Muscle layer of duodenum (tissue), 2 donors: ENCODE measurements at regions not wholly inside any gene's neighbourhood (a gene's known extent, or its start where the extent isn't known, plus 50 kb on each side); places are given as distances from the start of the nearest gene placed in this dataset.

Experiments used
- H3K27ac ChIP-seq: one replicate; pipeline ENCODE4 v1.7.0; 2013; ENCODE audit warnings: mild to moderate bottlenecking, low read length
- H3K27me3 ChIP-seq: one replicate; pipeline ENCODE4 v1.7.0; 2013; ENCODE audit warnings: low read depth, mild to moderate bottlenecking, control low read depth, low read length
- H3K36me3 ChIP-seq, 2 donors: one replicate each; pipeline ENCODE4 v1.7.0; 2013; ENCODE audit warnings: low read length in 2 of 2, control low read depth in 1 of 2, mild to moderate bottlenecking in 1 of 2; ENCODE audit not compliant: insufficient read depth in 2 of 2, control insufficient read depth in 1 of 2
- H3K4me1 ChIP-seq, 2 donors: one replicate each; pipeline ENCODE4 v1.7.0; 2013; ENCODE audit warnings: low read length in 2 of 2, mild to moderate bottlenecking in 2 of 2, control low read depth in 1 of 2, moderate library complexity in 1 of 2; ENCODE audit not compliant: insufficient read depth in 2 of 2, control insufficient read depth in 1 of 2
- H3K4me3 ChIP-seq, 2 donors: one replicate each; pipeline ENCODE4 v1.7.0; 2013; ENCODE audit warnings: low read length in 2 of 2, low read depth in 1 of 2, mild to moderate bottlenecking in 1 of 2
- H3K9me3 ChIP-seq, 2 donors: one replicate each; pipeline ENCODE4 v1.7.0; 2013; ENCODE audit warnings: low read length in 2 of 2, control low read depth in 1 of 2, mild to moderate bottlenecking in 1 of 2; ENCODE audit not compliant: control insufficient read depth in 1 of 2
- donor health status: healthy.

DNA sequence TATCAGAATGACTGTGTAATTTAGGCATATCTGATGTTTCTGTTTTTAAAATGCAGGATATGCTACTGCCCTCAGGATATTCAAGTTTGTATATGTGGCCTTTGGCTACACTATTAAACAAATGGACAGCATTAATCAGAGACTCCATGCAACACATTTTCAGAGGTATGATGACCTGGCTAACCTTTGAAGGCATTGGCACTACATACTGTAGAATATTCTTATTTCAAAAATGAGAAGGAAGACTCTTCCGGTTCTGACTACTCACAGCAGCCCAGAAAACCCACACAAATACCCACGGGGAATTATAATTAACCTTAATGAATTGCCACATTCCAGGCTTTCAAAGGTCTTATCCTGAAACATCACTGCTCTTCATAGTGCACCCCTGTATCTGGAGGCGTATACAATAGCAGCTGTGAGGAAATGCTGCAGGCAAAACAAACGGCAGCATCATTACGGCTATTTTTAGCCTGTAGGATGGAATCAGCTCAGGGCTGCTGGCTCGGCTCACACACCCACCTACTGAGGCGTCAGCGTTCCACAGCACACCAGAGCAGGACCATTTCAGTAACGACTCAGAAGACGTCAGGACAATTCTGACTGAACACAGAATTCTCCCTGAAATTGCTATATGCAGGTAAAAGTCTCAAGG is 648.5 kb downstream of the RPS29 start:
- H3K36me3 ChIP-seq, result no peaks in the 10 kb centered on the region
- no peaks in the 10 kb centered on the region for H3K27me3 ChIP-seq
- no peaks in the 10 kb centered on the region for H3K4me1 ChIP-seq
- no peak overlapping the region for H3K27ac ChIP-seq
- H3K4me3 ChIP-seq, result no peak overlapping the region
- no peaks in the 10 kb centered on the region for H3K9me3 ChIP-seq

DNA sequence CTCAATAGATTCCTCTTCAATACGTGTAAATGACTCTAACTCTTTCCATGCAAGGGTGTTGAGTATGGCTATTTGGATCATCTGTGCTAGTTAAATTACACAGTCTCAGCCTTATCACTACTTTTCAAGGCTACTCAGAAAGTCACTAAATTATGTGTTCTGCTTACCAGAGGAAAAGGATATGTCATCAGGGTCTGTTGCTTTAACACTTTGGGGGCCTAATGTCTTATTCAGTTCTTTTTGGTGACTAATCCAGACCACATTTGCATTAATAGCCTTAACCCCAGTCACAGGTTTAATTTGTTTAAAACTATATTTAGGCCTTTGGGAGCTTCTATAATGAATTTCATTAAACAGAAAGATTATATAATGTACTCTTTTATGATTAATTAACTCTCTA is 649.3 kb downstream of the RPS29 start:
- Histone ChIP-seq H3K27me3 (no peaks in the 10 kb centered on the region), H3K9me3 (no peaks in the 10 kb centered on the region), H3K4me3 (no peak overlapping the region)

DNA sequence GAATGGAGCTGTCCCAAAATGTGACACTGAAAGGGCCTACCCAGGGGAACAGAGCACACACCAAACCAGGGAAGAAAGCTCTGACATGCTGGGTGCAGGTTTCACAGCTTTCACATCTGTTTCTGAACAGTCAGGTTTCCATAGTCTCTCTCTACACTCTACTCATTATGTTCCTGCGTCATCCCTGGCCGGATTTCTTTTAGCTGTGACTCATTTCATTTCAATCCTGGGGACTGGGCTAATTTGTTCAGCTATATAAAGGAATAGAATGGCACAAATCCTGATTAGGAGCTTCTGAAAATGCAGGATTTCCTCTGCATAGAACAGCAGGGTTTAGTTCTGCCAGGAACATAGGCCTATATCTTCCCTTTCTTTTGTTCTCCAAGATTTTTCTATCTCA is 649.8 kb downstream of the RPS29 start:
- H3K9me3 ChIP-seq, result no peaks in the 10 kb centered on the region
- H3K27ac ChIP-seq, result no peak overlapping the region
- H3K4me1 ChIP-seq, result no peaks in the 10 kb centered on the region
- no peaks in the 10 kb centered on the region for H3K36me3 ChIP-seq
- H3K27me3 ChIP-seq, result no peaks in the 10 kb centered on the region
- no peak overlapping the region for H3K4me3 ChIP-seq

More for the DNA sequence above, 649.3 kb downstream of the RPS29 start:
- Histone ChIP-seq H3K4me1 (no peaks in the 10 kb centered on the region), H3K36me3 (no peaks in the 10 kb centered on the region), H3K27ac (no peak overlapping the region)

DNA sequence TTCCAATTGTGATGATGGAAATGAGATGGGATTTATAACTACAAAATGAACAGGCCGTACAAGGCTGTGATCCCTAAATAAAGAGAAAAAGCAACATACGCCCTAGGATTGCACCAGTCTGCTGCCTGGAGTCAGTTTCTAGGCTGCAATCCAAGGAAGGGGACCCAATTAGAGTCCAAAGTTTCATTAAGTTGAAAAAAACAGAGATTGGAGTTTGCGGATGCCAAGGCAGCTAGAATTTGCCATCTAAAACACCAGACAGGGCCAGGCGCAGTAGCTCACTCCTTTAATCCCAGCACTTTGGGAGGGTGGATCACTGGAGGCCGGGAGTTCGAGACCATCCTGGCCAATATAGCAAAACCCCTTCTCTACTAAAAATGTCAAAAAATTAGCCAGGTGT is 661.0 kb downstream of the RPS29 start:
- Histone ChIP-seq H3K27ac (no peak overlapping the region), H3K4me3 (no peak overlapping the region), H3K9me3 (no peaks in the 10 kb centered on the region), H3K27me3 (no peaks in the 10 kb centered on the region), H3K36me3 (no peaks in the 10 kb centered on the region), H3K4me1 (no peaks in the 10 kb centered on the region)

DNA sequence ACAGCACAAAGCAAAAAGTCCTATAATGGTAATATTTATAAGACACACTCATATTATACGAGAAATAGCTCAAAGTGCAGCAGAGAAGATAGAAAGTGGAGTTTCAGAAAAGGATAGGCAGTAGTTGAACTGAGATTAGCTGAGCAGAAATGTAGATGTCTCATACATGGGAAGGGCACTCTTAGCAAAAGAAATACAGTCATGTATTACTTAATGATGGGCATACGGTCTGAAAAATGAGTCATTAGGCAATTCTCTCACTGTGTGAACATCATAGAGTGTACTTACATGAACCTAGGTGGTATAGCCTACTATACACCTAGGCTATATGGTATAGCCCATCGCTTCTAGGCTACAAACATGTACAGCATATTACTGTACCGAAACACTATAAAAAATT is 671.3 kb downstream of the RPS29 start:
- Histone ChIP-seq H3K36me3 (no peaks in the 10 kb centered on the region), H3K4me1 (no peaks in the 10 kb centered on the region), H3K27me3 (no peaks in the 10 kb centered on the region), H3K27ac (no peak overlapping the region), H3K4me3 (no peak overlapping the region), H3K9me3 (no peaks in the 10 kb centered on the region)

DNA sequence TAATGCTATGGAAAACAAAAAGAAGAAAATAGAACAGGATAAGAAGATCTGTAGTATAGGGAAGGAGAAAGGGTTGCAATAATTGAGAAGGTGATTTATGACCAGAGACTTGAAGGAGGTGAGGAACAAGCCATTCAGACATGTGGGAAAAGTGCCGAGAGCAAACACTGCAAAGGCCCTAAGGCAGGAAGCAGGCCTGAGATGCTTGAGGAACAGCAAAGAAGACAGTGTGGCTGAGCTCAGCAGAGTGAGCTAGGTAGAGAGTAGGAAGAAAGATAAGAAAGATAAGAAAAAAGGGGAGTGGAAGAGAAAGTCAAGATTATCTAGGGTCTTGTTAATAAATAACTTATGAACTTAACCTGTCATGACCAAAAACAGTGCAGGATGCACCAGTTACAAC is 671.8 kb downstream of the RPS29 start:
- Histone ChIP-seq H3K4me3 (no peak overlapping the region), H3K27ac (no peak overlapping the region), H3K27me3 (no peaks in the 10 kb centered on the region), H3K4me1 (no peaks in the 10 kb centered on the region), H3K36me3 (no peaks in the 10 kb centered on the region), H3K9me3 (no peaks in the 10 kb centered on the region)

DNA sequence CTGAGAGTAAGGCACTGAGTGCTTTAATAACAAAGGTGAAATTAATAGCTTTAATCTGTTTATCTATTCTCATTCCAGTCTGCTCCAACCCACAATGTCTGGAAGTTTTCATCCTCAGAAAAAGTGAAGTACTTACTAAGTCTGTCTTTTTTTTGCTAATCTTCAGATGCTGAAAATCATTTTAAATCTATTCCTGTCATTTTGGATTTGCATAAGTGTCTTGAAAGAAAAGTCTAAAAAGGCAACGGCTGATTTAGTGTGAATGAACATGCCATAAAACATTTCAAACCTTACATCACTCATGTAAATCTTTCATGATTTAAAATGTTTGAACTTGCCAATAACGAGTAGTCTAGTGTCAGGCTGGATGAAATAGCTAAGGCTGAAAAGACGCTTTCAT is 685.6 kb downstream of the RPS29 start:
- Histone ChIP-seq H3K27me3 (no peaks in the 10 kb centered on the region), H3K27ac (no peak overlapping the region), H3K4me1 (no peaks in the 10 kb centered on the region), H3K4me3 (no peak overlapping the region), H3K9me3 (no peaks in the 10 kb centered on the region), H3K36me3 (no peaks in the 10 kb centered on the region)

DNA sequence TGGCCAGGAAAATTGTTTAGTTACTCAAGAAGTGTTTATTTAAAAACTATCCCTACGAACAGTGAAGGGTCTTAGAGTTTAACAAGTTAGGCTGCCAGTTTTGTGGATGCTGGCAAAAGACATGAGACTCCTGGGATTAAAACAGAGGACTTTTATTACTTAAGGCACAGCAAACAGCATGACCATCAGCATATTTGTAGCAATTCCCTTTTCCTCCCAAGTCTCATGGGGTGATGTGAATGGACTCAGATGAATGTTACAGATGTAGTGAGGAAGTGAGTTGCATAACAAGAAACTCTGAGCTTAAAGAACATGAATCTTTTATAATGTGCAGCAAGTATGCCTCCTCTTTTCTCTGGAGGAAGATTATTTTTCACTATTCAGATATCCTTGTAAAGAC is 695.8 kb downstream of the RPS29 start:
- H3K27ac ChIP-seq, result no peak overlapping the region
- no peaks in the 10 kb centered on the region for H3K27me3 ChIP-seq
- no peaks in the 10 kb centered on the region for H3K9me3 ChIP-seq
- H3K4me3 ChIP-seq, result no peak overlapping the region
- no peaks in the 10 kb centered on the region for H3K36me3 ChIP-seq
- no peaks in the 10 kb centered on the region for H3K4me1 ChIP-seq

DNA sequence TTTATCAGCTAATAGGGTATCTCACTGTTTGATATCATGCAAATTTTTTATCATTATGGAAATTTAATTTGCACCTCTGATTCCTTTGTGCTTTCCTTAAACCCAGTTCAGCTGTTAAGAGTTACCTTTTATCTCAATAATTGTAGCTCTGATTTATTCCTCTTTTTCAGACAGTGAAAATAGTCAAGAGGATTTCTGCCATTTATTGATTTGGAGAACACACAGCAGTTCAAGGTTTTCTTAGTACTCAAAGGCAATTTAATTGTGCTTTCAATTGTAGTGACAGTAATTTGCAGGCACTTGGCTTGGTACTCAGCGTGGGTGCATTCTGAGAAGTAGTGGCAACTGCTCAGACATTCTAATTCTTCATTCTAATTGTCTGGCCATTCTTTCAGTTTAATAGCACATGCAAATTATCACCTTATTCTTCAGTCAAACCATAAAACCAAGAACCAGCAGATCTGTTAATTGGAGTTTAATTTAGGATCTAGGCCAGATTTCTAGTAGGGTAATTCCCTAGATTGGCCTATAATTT is 709.3 kb downstream of the RPS29 start:
- Histone ChIP-seq H3K4me1 (no peaks in the 10 kb centered on the region), H3K36me3 (no peaks in the 10 kb centered on the region), H3K9me3 (no peaks in the 10 kb centered on the region), H3K4me3 (no peak overlapping the region), H3K27me3 (no peaks in the 10 kb centered on the region), H3K27ac (no peak overlapping the region)

DNA sequence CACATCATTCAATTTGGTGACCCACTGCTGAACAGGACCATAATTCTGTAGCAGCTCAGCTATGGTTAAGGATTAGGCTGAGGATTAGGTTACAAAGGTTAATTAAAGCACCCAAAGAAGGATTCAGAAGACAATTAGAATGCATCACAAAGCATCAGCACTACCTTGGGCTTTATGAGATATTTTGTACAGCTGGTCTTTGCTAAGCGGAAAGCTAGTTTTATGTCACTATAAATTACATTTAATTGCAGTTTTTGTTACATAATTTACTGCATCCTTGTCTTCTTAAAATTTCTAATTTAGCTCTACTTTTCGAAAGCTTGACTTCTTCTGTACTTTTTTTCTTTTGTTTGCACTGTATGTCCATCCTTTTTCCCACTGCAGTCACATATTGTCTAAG is 711.5 kb downstream of the RPS29 start:
- Histone ChIP-seq H3K27me3 (no peaks in the 10 kb centered on the region), H3K4me3 (no peak overlapping the region), H3K4me1 (no peaks in the 10 kb centered on the region), H3K27ac (no peak overlapping the region), H3K36me3 (no peaks in the 10 kb centered on the region), H3K9me3 (no peaks in the 10 kb centered on the region)

DNA sequence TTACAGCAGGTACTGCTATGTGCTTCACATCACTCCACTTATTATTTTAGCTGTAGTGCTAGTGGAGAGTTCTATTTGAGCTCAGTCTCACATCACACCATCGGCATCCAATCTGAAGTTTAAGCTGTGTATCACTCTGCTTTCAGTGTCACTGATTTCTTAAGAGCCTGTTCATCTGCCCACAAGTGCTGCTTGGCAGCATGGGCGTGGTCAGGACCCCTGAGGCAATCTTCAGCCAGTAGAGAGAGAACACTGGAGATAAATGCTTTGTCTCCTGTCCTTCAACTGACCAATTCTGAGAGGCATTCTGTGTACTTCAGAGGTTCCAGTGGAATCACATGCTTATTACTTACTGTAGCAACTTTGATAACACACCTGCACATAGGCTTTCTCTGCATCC is 728.8 kb downstream of the RPS29 start:
- no peaks in the 10 kb centered on the region for H3K4me1 ChIP-seq
- no peaks in the 10 kb centered on the region for H3K27me3 ChIP-seq

DNA sequence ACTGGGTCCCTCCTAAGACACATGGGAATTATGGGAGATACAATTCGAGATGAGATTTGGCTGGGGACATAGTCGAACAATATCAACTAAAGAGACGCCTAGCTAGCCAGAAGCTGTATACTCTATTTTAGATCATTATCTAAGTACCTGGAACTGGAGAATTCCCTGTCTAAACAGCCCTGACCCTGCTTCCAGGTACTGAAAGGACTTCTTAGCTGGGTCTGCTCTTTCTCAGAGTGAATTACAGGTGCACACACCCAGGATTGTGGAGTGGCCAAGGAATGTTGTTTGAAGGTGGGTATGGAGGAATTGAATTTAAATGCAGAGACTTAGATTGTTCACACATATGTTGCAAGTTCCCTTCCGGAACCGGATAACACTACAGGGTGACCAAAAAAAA is 733.0 kb downstream of the RPS29 start:
- no peak overlapping the region for H3K27ac ChIP-seq
- no peaks in the 10 kb centered on the region for H3K36me3 ChIP-seq
- no peaks in the 10 kb centered on the region for H3K27me3 ChIP-seq
- no peaks in the 10 kb centered on the region for H3K9me3 ChIP-seq
- no peak overlapping the region for H3K4me3 ChIP-seq
- H3K4me1 ChIP-seq, result no peaks in the 10 kb centered on the region

More for the DNA sequence above, 728.8 kb downstream of the RPS29 start:
- no peak overlapping the region for H3K4me3 ChIP-seq
- no peaks in the 10 kb centered on the region for H3K9me3 ChIP-seq
- no peak overlapping the region for H3K27ac ChIP-seq
- H3K36me3 ChIP-seq, result no peaks in the 10 kb centered on the region
